IMR-90 (cell line): ENCODE measurements at regions not wholly inside any gene's neighbourhood (a gene's known extent, or its start where the extent isn't known, plus 50 kb on each side); places are given as distances from the start of the nearest gene placed in this dataset.

Experiments used
- CEBPB ChIP-seq: IDR thresholded peaks from 2 replicates; pipeline ENCODE4 v1.6.1; 2012; ENCODE audit warnings: low read depth, low read length, improper control_type of control experiment
- MAFK ChIP-seq: IDR thresholded peaks from 2 replicates; pipeline ENCODE4 v1.6.1; 2012; ENCODE audit warnings: low read depth, low read length, improper control_type of control experiment
- MAZ ChIP-seq: IDR thresholded peaks from 2 replicates; pipeline ENCODE4 v1.6.1; 2012; ENCODE audit warnings: low read depth, mild to moderate bottlenecking, low read length, improper control_type of control experiment, moderate library complexity, borderline replicate concordance
- POLR2A ChIP-seq: IDR thresholded peaks from 2 replicates; pipeline ENCODE4 v1.6.1; 2012; ENCODE audit warnings: mild to moderate bottlenecking, low read depth, low read length
- TF ChIP-seq, protein P1 (sequence below): conservative IDR thresholded peaks from 2 replicates; pipeline ENCODE4 v1.5.1; 2012; ENCODE audit warnings: mild to moderate bottlenecking, low read depth, low read length, improper control_type of control experiment
- TF ChIP-seq, protein P2 (sequence below): fragments of 150-350 bp; IDR thresholded peaks from 2 replicates; pipeline ENCODE4 v1.6.1; 2017; ENCODE audit warnings: mild to moderate bottlenecking, antibody characterized with exemption, low read length, low read depth

DNA sequence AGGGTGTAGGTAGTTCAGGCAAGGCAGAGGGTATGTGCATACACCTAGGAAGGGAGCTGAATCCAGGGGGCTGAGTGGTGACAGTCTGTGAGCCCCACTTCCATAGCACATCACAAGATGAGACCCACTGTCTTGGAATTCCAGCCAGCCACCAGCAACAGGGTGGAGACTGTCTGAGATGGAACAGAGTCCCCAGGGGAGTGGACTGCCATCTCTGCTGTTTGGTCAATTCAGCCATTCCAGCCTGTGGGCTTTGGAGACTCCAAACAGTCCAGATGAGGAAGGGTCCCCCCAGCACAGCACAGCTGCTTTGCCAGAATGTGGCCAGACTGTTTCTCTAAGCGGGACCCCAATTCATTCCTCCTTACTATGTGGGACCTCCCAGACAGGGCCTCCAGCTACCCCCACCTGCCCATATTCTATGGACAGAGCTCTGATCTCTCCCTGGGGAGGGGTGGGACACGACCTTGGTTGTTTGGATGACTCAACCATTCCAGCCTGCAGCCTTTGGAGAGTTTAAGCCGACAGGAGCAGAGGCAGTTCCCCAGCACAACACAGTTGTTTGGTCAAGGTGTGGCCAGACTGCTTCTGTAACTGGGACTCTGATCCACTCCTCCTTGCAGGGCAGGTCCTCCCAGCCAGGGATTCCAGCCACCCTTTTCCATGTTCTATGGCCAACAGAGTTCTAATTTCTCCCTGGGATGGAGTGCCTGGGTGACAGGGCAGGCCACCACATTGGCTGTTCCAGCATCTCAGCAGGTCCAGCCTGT, 178.0 kb downstream of the RND3 start:
- TF ChIP-seq, protein P1, sequence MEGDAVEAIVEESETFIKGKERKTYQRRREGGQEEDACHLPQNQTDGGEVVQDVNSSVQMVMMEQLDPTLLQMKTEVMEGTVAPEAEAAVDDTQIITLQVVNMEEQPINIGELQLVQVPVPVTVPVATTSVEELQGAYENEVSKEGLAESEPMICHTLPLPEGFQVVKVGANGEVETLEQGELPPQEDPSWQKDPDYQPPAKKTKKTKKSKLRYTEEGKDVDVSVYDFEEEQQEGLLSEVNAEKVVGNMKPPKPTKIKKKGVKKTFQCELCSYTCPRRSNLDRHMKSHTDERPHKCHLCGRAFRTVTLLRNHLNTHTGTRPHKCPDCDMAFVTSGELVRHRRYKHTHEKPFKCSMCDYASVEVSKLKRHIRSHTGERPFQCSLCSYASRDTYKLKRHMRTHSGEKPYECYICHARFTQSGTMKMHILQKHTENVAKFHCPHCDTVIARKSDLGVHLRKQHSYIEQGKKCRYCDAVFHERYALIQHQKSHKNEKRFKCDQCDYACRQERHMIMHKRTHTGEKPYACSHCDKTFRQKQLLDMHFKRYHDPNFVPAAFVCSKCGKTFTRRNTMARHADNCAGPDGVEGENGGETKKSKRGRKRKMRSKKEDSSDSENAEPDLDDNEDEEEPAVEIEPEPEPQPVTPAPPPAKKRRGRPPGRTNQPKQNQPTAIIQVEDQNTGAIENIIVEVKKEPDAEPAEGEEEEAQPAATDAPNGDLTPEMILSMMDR: no peak
- no peak for TF ChIP-seq POLR2A
- TF ChIP-seq CEBPB: no peak
- TF ChIP-seq, protein P2, sequence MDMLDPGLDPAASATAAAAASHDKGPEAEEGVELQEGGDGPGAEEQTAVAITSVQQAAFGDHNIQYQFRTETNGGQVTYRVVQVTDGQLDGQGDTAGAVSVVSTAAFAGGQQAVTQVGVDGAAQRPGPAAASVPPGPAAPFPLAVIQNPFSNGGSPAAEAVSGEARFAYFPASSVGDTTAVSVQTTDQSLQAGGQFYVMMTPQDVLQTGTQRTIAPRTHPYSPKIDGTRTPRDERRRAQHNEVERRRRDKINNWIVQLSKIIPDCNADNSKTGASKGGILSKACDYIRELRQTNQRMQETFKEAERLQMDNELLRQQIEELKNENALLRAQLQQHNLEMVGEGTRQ: no peak
- no peak for TF ChIP-seq MAZ
- TF ChIP-seq MAFK: no peak
